GM12878 (cell line): ENCODE measurements at regions not wholly inside any gene's neighbourhood (a gene's known extent, or its start where the extent isn't known, plus 50 kb on each side); places are given as distances from the start of the nearest gene placed in this dataset.

ENCODE experiments used
- ATAC-seq: fragments of 200-7000 bp; cut with Tn5 transposase; 3 replicates; pipeline ENCODE4 v1.9.1; 2020; ENCODE audit warnings: mild to moderate bottlenecking, moderate library complexity
- BruUV-seq: library from RNA; stranded (reverse); fragments of 400-500 nt; replicated peaks from 2 replicates; lab custom pipeline; 2021; lab: Mats Ljungman, UMichigan
- CTCF ChIA-PET: fragments of 300-600 bp; sonication (Branson Sonifier 250); formaldehyde crosslinking; extraction: SDS; loops from one replicate; lab custom pipeline; 2021; ENCODE audit warnings: inconsistent platforms; lab: Yijun Ruan, JAX
- POLR2A ChIA-PET: fragments of 350-600 bp; formaldehyde crosslinking; extraction: SDS; loops from one replicate; lab custom pipeline; 2021; ENCODE audit warnings: inconsistent platforms; lab: Charles Lee
- RAD21 ChIA-PET: fragments of 300-600 bp; sonication (Branson Sonifier 250); formaldehyde crosslinking; loops from one replicate; lab custom pipeline; 2023; ENCODE audit warnings: antibody characterized with exemption; ENCODE audit not compliant: unreplicated experiment; lab: Charles Lee
- SMC1A ChIA-PET: fragments of 300-600 bp; sonication (Branson Sonifier 250); formaldehyde crosslinking; loops from one replicate; lab custom pipeline; 2023; ENCODE audit not compliant: unreplicated experiment, uncharacterized antibody; lab: Charles Lee
- DNase-seq: peaks from one replicate; pipeline ENCODE4 v3.0.0-alpha.2; 2011; ENCODE audit warnings: low read depth, low spot score
- FAIRE-seq: peaks from 3 replicates; lab custom pipeline; 2011; peaks lifted over from hg19 to GRCh38; lab: Jason Lieb, UNC
- H2AFZ ChIP-seq: 2 replicates; pipeline ENCODE4 v1.6.0; 2011; ENCODE audit warnings: low read depth, low read length, control low read depth; ENCODE audit not compliant: control insufficient read depth
- H3K27ac ChIP-seq: 2 replicates; pipeline ENCODE4 v1.5.1; 2011; ENCODE audit warnings: control low read depth; ENCODE audit not compliant: control insufficient read depth, insufficient read depth
- H3K27me3 ChIP-seq, 2 experiments: replicated peaks in 1 of 2; 2 replicates each; pipeline versions ENCODE4 v1.6.0 to v1.6.1; 2011; ENCODE audit warnings: low read length in 1 of 2; ENCODE audit not compliant: control insufficient read depth in 2 of 2, insufficient read depth in 2 of 2
- H3K36me3 ChIP-seq, 2 experiments: 2 replicates each; pipeline ENCODE4 v1.5.1; 2011; ENCODE audit warnings: low read length in 1 of 2; ENCODE audit not compliant: control insufficient read depth in 2 of 2, insufficient read depth in 2 of 2
- H3K4me1 ChIP-seq: 2 replicates; pipeline ENCODE4 v1.6.1; 2011; ENCODE audit warnings: mild to moderate bottlenecking, low read length, moderate library complexity, mixed read lengths; ENCODE audit not compliant: control insufficient read depth, insufficient read depth
- H3K4me2 ChIP-seq: 2 replicates; pipeline ENCODE4 v1.6.0; 2011; ENCODE audit warnings: control low read depth; ENCODE audit not compliant: control insufficient read depth, insufficient read depth
- H3K4me3 ChIP-seq: fragments of 200-600 bp; sonication (generic); 2 replicates; pipeline ENCODE4 v1.5.1; 2016
- H3K79me2 ChIP-seq: 2 replicates; pipeline ENCODE4 v1.6.0; 2011; ENCODE audit warnings: low read length; ENCODE audit not compliant: control insufficient read depth, insufficient read depth
- H3K9ac ChIP-seq: 2 replicates; pipeline ENCODE4 v1.8.0; 2011; ENCODE audit warnings: low read length, control low read depth, mixed read lengths; ENCODE audit not compliant: control insufficient read depth, insufficient read depth
- H3K9me3 ChIP-seq: replicated peaks from 3 replicates; pipeline ENCODE4 v1.5.1; 2011; ENCODE audit warnings: mild to moderate bottlenecking, low read length; ENCODE audit not compliant: control insufficient read depth, insufficient read depth
- H4K20me1 ChIP-seq: 2 replicates; pipeline ENCODE4 v1.6.0; 2011; ENCODE audit not compliant: control insufficient read depth, insufficient read depth
- BMI1 ChIP-seq: fragments of 450-650 bp; IDR thresholded peaks from 2 replicates; pipeline ENCODE4 v1.6.1; 2016; ENCODE audit warnings: mild to moderate bottlenecking, moderate library complexity, borderline replicate concordance
- CHD2 ChIP-seq: IDR thresholded peaks from 2 replicates; pipeline ENCODE4 v1.6.1; 2011; ENCODE audit warnings: low read depth, low read length, improper control_type of control experiment, borderline replicate concordance
- HCFC1 ChIP-seq: fragments of 150-350 bp; IDR thresholded peaks from 2 replicates; pipeline ENCODE4 v1.6.1; 2014; ENCODE audit warnings: low read length
- NFXL1 ChIP-seq: fragments of 450-650 bp; IDR thresholded peaks from 2 replicates; pipeline ENCODE4 v1.6.1; 2017; ENCODE audit warnings: antibody characterized with exemption, mild to moderate bottlenecking, borderline replicate concordance
- SIX5 ChIP-seq: IDR thresholded peaks from 2 replicates; pipeline ENCODE4 v1.6.1; 2011; ENCODE audit warnings: mild to moderate bottlenecking, low read depth, low read length, moderate library complexity; ENCODE audit not compliant: severe bottlenecking
- SP1 ChIP-seq: IDR thresholded peaks from one replicate; pipeline ENCODE4 v1.6.1; 2011; ENCODE audit warnings: low read depth, low read length
- ZNF274 ChIP-seq: IDR thresholded peaks from one replicate; pipeline ENCODE4 v1.8.0; 2011; ENCODE audit not compliant: insufficient read length, insufficient read depth
- WGBS: methylation state at CpG from one replicate; pipeline ENCODE4 v1.1.6; 2016; ENCODE audit warnings: low lambda C conversion rate; ENCODE audit not compliant: insufficient replicate concordance, insufficient coverage; ENCODE audit errors: missing lambda C conversion rate; 5-methylcytosine and 5-hydroxymethylcytosine counted together
- in situ Hi-C: fragments of 300-500 bp; cut with MboI; formaldehyde crosslinking; loops from 9 replicates; pipeline ENCODE4 v1.14.3; 2018; ENCODE audit warnings: mixed read lengths
- intact Hi-C: fragments of 100-400 bp; cut with micrococcal nuclease; formaldehyde crosslinking; loops from one replicate; pipeline ENCODE4 v1.14.2; 2022; ENCODE audit not compliant: unreplicated experiment
- TF ChIP-seq, protein P1 (sequence below): IDR thresholded peaks from 2 replicates; pipeline ENCODE4 v1.6.1; 2011; ENCODE audit warnings: borderline replicate concordance, low read depth, mild to moderate bottlenecking, moderate library complexity, mixed read lengths, low read length; ENCODE audit not compliant: insufficient read depth; ENCODE audit errors: extremely low read length
- TF ChIP-seq, protein P2 (sequence below): IDR thresholded peaks from 2 replicates; pipeline ENCODE4 v1.6.1; 2011; ENCODE audit warnings: borderline replicate concordance, low read depth, mild to moderate bottlenecking, moderate library complexity, low read length; ENCODE audit not compliant: insufficient read depth, poor library complexity, severe bottlenecking
- TF ChIP-seq, protein P3 (sequence below): fragments of 450-650 bp; conservative IDR thresholded peaks from 2 replicates; pipeline ENCODE4 v1.6.1; 2017; ENCODE audit warnings: mild to moderate bottlenecking, moderate library complexity
- TF ChIP-seq, protein P4 (sequence below): IDR thresholded peaks from 2 replicates; pipeline ENCODE4 v1.6.1; 2012; ENCODE audit warnings: low read depth, low read length, improper control_type of control experiment
- TF ChIP-seq, protein P5 (sequence below): IDR thresholded peaks from 2 replicates; pipeline ENCODE4 v1.6.1; 2012; ENCODE audit warnings: low read length, inconsistent platforms

DNA sequence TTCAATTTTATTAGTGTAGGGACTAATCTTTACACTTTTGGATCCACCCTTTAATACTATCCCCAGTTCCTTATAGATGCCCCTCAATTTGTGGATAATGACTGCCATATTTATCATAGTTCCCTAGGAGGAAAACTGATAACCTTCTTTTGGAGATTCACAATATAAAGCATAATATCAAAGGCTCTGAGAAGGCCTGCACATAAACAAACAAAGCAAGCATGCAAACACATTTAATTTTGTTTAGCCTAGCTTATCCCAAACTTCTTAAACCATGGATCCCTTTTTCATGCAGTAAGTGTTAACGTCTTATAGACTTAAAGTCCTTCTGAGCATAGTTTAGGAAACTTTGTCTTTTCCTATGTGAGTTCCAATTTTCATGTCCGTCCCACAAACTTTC is 290.4 kb upstream of the TBX3 start:
- Histone ChIP-seq H3K4me2 (no peak overlapping the region), H2AFZ (no peak overlapping the region), H3K4me3 (no peak overlapping the region), H3K9ac (no peak overlapping the region), H3K79me2 (no peaks in the 10 kb centered on the region), H4K20me1 (no peaks in the 10 kb centered on the region), H3K36me3 (no peaks in the 10 kb centered on the region), H3K27ac (no peak overlapping the region), H3K4me1 (no peaks in the 10 kb centered on the region), H3K9me3 (no peaks in the 10 kb centered on the region), H3K27me3 (no peaks in the 10 kb centered on the region)
- ChIA-PET CTCF (no interaction called here), POLR2A (no interaction called here), SMC1A (interaction anchor here (1.0 kb wide), 1 partner anchor 19 kb away, joined by 3 read pairs; no protein-coding TSS in a partner anchor), RAD21 (no interaction called here)
- in situ Hi-C loops (no loop called here), intact Hi-C loops (no loop called here)
- TF ChIP-seq NFXL1: no peak
- TF ChIP-seq SP1: no peak
- TF ChIP-seq, protein P1, sequence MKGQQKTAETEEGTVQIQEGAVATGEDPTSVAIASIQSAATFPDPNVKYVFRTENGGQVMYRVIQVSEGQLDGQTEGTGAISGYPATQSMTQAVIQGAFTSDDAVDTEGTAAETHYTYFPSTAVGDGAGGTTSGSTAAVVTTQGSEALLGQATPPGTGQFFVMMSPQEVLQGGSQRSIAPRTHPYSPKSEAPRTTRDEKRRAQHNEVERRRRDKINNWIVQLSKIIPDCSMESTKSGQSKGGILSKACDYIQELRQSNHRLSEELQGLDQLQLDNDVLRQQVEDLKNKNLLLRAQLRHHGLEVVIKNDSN: no peak
- TF ChIP-seq BMI1: no peak
- TF ChIP-seq HCFC1: no peak
- DNase-seq (no peak), ATAC-seq (no peak), FAIRE-seq (no peak)
- 8% methylated on average over 2 of the region's 2 CpGs for WGBS
- no TSS peak for BruUV-seq

DNA sequence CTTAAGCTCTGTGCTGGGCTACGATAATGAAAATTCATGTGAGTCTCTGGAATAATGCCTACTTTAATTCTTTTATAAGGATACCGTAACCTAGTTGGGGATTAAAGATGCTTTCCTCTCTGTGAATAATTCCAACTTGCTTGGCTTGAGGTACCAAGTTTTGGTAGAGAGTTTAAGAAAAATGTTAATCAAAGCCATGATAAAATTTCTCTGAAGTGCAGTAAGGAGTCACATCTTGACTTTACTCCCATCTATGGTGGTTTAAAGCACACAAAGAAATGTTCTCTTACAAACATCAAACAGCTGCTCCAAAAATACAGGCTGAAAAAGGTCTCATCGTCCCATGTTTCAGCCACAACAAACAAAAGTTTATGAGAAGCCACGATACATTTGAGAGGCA is 284.8 kb upstream of the TBX3 start:
- no peak overlapping the region for H3K9ac ChIP-seq
- in situ Hi-C loops: no loop called here
- no peak overlapping the region for H3K4me2 ChIP-seq
- no peak overlapping the region for H3K4me3 ChIP-seq
- no peaks in the 10 kb centered on the region for H3K79me2 ChIP-seq
- intact Hi-C loops: no loop called here
- no peak overlapping the region for H2AFZ ChIP-seq
- no peak overlapping the region for H3K27ac ChIP-seq
- WGBS: 11% methylated on average over 4 of the region's 4 CpGs
- no peaks in the 10 kb centered on the region for H3K4me1 ChIP-seq
- no TSS peak for BruUV-seq
- DNase-seq: no peak
- ChIA-PET RAD21 (no interaction called here), POLR2A (no interaction called here), CTCF (no interaction called here), SMC1A (no interaction called here)
- ATAC-seq: no peak
- H3K9me3 ChIP-seq: no peaks in the 10 kb centered on the region; the same call in 2 of the 3 replicates
- H3K27me3 ChIP-seq: no peaks in the 10 kb centered on the region
- H3K36me3 ChIP-seq: no peaks in the 10 kb centered on the region
- FAIRE-seq: no peak
- no peaks in the 10 kb centered on the region for H4K20me1 ChIP-seq
- TF ChIP-seq, protein P2, sequence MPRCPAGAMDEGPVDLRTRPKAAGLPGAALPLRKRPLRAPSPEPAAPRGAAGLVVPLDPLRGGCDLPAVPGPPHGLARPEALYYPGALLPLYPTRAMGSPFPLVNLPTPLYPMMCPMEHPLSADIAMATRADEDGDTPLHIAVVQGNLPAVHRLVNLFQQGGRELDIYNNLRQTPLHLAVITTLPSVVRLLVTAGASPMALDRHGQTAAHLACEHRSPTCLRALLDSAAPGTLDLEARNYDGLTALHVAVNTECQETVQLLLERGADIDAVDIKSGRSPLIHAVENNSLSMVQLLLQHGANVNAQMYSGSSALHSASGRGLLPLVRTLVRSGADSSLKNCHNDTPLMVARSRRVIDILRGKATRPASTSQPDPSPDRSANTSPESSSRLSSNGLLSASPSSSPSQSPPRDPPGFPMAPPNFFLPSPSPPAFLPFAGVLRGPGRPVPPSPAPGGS: no peak
- TF ChIP-seq, protein P3, sequence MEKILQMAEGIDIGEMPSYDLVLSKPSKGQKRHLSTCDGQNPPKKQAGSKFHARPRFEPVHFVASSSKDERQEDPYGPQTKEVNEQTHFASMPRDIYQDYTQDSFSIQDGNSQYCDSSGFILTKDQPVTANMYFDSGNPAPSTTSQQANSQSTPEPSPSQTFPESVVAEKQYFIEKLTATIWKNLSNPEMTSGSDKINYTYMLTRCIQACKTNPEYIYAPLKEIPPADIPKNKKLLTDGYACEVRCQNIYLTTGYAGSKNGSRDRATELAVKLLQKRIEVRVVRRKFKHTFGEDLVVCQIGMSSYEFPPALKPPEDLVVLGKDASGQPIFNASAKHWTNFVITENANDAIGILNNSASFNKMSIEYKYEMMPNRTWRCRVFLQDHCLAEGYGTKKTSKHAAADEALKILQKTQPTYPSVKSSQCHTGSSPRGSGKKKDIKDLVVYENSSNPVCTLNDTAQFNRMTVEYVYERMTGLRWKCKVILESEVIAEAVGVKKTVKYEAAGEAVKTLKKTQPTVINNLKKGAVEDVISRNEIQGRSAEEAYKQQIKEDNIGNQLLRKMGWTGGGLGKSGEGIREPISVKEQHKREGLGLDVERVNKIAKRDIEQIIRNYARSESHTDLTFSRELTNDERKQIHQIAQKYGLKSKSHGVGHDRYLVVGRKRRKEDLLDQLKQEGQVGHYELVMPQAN: no peak
- no peak for TF ChIP-seq ZNF274
- TF ChIP-seq SIX5: no peak
- TF ChIP-seq, protein P4, sequence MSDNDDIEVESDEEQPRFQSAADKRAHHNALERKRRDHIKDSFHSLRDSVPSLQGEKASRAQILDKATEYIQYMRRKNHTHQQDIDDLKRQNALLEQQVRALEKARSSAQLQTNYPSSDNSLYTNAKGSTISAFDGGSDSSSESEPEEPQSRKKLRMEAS: no peak
- TF ChIP-seq, protein P5, sequence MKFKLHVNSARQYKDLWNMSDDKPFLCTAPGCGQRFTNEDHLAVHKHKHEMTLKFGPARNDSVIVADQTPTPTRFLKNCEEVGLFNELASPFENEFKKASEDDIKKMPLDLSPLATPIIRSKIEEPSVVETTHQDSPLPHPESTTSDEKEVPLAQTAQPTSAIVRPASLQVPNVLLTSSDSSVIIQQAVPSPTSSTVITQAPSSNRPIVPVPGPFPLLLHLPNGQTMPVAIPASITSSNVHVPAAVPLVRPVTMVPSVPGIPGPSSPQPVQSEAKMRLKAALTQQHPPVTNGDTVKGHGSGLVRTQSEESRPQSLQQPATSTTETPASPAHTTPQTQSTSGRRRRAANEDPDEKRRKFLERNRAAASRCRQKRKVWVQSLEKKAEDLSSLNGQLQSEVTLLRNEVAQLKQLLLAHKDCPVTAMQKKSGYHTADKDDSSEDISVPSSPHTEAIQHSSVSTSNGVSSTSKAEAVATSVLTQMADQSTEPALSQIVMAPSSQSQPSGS: no peak
- no peak for TF ChIP-seq CHD2
